GM18511 (cell line): ENCODE measurements at regions not wholly inside any gene's neighbourhood (a gene's known extent, or its start where the extent isn't known, plus 50 kb on each side); places are given as distances from the start of the nearest gene placed in this dataset.
A peak's percentile ranks its signal among the peaks of the same experiment; 100 is the strongest.

Experiments used
- ATAC-seq: cut with Tn5 transposase; IDR thresholded peaks from one replicate; pipeline ENCODE4 v1.9.1; 2021; ENCODE audit warnings: mild to moderate bottlenecking, moderate library complexity; ENCODE audit not compliant: unreplicated experiment

DNA sequence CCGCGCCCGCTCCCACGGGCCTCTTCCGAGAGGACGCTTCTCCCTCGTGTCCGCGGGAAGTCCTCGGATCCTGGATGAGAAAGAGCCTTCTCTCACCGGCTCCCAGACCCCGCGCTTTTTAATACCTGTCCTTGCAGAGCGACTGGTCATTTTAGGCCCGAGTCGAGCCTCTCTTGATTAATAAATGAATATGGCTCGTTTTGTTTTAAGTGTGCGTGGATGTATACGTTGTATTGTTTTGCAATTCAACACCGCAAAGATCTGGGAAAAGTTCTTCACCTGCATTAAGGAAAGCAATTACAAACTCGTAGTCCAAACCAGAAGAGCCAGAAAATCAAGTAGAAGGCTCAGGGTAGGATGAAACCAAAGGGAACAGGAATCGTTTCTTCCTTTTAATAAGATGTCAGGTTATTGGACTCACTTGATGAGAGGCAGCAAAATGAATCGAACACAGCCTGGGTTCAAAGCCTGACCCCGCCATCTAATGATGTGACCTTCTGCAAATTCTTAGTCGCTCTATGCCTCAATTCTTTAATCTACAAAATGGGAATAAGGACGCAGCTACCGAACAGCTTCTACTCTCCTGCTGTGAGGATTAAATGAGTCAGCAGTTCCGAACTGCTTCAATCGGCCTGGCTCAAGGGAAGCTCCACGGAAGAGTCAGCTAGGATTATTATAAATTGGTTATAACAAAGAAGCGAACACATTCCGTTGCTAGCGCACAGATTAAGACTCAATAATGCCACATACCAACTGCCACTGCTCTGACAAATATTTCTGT, 277.8 kb upstream of the NEBL start:
- ATAC-seq, result no peak

- ATAC-seq, result peak; percentile 71
Measured at GRCh38 chr10:21173802-21174714, 276.9 kb upstream of the NEBL start.

DNA sequence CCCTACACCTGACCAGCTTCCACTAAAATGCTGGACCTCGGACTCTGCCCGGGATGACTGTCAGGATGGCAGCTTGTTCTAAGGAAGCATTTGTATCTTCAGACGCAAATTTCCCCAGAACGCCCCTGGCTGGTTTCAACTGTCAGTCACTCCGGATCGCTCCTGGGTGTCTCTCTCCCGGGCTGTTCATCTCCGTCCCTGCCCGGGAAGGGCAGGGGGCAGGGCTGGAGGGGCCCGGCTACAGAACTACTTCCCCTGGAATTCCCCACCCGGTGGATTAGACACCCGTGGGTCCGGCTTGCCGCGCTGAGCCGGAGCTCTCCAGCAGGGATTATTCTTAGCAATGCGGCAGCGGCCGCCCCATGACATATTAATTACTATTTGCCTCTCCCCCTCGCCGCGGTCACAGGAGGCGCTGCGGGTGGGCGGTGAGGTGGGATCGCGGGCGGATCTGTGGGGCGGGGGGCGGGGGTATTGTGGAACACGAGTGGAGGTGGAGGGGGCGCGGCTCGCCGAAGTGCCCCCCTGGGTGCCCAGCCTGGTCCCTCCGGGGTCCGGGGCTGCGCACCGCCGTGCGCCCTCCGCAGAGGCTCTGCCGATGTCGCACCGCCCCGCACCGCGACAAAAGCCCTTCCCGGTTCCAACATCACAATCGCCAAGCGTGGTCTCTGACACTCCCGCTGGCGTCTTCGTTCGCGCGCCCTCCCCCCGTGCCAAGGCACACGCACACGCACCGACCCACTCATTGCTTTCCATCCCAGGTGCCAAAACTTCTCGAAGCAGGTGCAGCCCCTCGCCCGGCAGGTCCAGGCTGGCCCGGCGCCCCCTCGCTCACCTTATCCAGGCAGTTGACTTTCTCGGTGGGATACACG, 276.1 kb upstream of the NEBL start:
- ATAC-seq, result no peak

GRCh38 chr10:21172542-21172929, 275.4 kb upstream of the NEBL start:
- no peak for ATAC-seq

DNA sequence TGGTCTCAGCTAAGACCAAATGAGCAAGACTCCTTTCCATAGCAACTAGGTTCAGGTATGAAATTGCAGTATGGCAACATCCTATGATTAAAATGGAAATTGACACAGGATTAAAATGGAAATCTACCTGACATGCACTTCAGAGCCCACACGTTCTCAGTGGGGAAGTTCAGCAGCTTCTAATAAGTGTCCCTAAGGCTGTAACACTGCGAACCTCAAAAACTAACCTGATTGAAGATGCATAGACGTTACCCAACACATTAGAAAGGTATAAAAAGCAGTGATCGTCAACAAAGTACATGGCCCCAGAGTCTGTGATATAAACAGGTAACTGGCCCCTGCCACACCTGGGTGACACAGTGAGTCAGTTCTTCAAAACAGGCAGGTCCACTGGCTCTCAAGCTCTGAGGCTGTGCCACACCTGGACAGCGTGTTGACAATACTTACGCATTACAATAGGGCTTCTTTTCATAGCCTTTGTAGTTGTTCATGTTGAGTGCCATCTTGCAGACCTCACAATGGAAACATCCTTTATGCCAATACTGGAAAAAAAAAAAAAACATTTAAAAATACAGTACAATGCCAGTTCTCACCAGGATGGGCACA, 274.9 kb upstream of the NEBL start:
- no peak for ATAC-seq

DNA sequence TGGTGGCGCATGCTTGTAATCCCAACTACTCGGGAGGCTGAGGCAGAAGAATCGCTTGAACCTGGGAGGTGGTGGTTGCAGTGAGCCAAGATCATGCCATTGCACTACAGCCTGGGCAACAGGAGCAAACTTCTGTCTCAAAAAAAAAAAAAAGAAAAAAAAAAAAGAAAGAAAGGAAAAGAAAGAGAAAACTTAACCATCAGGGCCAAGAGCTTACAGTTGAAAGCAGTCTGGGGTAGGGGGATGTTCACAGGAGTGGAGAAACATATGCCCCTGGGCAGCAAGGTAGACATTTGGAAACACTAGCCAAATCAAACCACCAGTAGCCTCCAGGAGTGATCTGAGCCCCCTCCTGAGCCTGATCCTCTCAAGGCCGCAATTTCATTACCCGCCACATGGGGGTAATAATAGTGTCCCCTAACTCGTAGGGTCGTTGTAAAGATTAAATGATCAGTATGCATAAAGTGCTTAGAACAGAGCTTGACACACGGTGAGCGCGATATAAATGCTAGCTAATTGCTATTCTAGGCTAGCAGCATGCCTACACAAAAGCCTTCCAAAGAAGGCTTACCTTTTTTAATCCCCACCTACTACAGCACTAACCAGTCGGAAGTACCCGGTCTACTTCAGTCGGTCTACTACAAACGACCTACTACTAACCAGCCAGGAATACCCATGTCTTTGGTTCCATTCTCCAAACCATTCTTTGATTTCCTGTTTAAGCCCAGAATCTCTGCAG, 274.3 kb upstream of the NEBL start:
- ATAC-seq, result no peak

DNA sequence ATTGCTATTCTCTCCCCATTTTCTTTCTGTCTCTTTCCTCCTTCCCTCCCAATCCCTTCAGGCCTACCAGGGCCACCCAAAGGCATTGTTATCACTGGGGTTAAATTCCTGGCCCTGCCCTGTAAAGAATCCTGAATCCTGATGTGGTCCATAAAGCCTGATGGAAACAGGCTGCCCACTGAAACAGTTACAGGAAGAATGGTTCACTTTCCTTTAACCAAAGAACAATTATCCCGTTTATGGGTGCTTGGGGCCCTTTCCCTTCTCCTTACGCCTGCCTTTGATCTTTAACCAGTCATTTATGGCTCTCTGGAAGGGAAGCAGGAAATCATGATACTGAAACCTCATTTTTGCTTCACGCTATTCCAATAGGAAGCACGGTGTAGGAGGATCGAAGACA, 273.1 kb upstream of the NEBL start:
- ATAC-seq, result no peak

DNA sequence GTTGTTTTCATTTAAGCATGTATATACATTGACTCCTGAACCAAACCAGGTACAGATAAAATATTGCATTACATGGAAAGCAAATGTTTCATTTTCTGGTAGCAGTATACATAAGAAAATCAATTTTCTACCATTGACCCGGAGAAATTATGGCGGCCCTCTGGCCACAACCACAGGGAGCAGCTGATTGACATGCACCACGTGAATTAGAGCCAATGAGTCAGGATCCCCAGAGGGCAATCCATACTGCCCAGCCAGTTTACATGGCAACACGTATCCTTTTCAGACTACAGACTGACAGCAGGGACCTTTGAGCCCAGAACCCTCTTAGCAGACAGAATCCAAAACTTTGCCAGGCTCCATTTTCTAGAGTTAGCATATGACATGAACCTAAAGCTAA, 272.2 kb upstream of the NEBL start:
- no peak for ATAC-seq

DNA sequence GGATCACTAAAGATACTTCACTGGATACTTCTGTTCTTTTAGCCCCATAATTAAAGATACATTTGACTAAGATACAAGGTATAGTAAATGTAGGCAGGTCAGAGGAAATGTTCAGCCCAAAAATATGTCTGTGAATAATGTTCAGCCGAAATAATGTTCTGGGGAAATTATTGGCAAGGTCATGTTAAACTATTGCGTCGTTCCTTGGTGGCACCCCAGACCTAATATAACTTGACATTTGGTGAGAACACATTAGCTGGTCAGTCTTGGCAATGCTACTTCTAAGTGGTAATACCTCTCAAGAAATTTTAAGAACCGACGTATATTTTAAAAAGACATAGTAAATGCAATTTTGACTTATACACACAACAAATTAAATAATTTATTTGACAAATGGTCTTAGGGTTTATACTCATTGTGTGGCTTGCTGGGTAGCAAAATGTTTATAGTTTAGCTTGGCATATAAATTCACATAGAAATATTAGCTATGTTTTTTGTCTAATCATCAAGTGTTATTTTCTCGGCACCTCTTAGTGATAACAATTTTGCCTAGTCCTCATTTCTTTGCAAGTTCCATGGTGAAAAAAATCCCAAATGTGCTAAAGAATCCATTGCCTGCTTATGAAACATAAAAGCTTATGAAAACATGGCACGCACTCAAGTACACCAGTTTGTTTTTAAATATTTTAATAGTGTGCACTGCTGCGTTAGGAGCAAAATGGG, 270.3 kb upstream of the NEBL start:
- ATAC-seq, result no peak

DNA sequence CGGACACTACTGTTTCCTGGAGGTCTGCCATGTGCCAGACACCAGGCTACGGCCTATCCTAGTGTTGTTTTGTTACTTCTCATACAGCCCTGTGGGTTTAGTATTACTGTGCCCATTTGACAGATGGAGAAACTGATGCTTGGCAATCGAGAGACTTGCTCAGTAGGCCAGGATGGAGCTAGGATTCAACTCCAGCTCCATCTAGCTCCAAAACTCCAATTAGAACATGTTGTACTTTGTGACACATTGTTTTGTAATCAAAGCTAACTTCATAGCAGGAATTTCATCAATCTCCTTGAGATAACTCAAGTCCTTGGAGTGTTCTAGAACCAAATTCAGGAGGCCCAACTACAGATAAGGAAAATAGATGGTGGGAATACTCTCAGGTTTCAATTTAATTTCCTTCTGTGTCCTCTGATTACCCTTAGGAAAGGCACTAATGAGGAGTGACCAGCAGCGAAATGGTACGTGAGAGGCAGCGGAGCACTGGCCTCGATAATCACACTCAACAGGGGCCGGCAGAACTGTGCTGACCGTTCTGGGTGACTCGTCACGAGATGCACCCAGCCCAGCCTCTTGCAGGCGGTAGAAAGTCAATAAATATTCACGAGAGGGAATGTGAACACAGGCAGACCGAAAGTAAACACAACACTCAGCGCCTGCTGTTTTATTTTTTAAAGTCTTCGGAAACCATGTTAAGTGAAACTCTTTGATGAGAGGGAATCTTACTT, 269.6 kb upstream of the NEBL start:
- ATAC-seq, result no peak

- no peak for ATAC-seq
Measured at GRCh38 chr10:21165489-21165888, 268.4 kb upstream of the NEBL start.

- ATAC-seq, result no peak
Measured at GRCh38 chr10:21164687-21165086, 267.6 kb upstream of the NEBL start.

GRCh38 chr10:21162948-21163347, 265.8 kb upstream of the NEBL start:
- no peak for ATAC-seq

- no peak for ATAC-seq
Measured at GRCh38 chr10:21161647-21162046, 264.5 kb upstream of the NEBL start.

- no peak for ATAC-seq
Measured at GRCh38 chr10:21161090-21161625, 264.0 kb upstream of the NEBL start.

GRCh38 chr10:21160116-21160515, 263.0 kb upstream of the NEBL start:
- ATAC-seq, result no peak

- no peak for ATAC-seq
Measured at GRCh38 chr10:21159669-21160068, 262.6 kb upstream of the NEBL start.

- ATAC-seq, result no peak
Measured at GRCh38 chr10:21158301-21158700, 261.2 kb upstream of the NEBL start.
